GM21381 (cell line): ENCODE measurements at regions not wholly inside any gene's neighbourhood (a gene's known extent, or its start where the extent isn't known, plus 50 kb on each side); places are given as distances from the start of the nearest gene placed in this dataset.
"Not testable (repeated sequence)": the region's sequence is repeated elsewhere in the genome, so short reads cannot be mapped to it uniquely, and the experiment has no call there.

Experiments used
- ATAC-seq: cut with Tn5 transposase; IDR thresholded peaks from one replicate; pipeline ENCODE4 v1.9.1; 2021; ENCODE audit warnings: mild to moderate bottlenecking, moderate library complexity; ENCODE audit not compliant: unreplicated experiment

DNA sequence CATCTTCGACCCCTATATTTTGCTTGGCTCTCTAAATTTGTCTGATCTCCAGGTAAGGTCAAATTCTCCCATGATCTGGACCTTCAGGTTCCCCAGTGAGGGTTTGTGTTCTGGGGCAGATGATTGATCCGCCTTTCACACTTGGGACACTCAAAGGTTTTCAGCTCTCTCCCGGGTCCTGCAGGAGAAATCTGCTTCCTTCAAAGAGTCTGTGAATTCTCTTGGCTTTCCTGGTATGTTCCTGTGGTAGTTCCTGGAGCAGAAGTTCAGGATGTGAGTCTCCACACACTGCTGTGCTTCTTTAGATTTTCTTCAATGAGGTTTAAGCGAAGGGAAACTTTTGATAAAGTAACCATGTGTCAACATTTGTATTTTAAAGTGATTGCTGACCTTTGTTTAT, 318.0 kb downstream of the TAF11L14 start:
- no peak for ATAC-seq

- ATAC-seq, result no peak
Measured at GRCh38 chr5:17964067-17964466, 329.8 kb downstream of the TAF11L14 start.

GRCh38 chr5:17966640-17967402, 332.6 kb downstream of the TAF11L14 start:
- no peak for ATAC-seq

DNA sequence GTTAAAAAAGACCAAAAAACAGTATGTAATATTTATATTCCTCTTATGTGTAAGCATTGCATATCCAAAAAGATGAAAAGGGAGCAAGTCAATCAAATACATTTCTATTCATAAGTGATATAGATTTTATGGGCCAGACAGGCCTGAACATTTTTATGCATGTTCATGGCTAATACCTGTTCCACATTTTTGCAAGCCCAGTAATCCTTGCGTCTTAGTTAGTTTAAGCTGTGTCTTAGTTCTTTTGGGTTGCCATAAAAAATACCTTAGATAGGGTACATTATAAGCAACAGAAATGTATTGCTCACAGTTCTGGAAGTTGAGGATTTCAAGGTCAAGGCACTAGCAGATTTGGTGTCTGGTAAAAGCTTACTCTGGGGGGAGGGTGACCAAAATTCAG, 342.1 kb downstream of the TAF11L14 start:
- ATAC-seq, result no peak

DNA sequence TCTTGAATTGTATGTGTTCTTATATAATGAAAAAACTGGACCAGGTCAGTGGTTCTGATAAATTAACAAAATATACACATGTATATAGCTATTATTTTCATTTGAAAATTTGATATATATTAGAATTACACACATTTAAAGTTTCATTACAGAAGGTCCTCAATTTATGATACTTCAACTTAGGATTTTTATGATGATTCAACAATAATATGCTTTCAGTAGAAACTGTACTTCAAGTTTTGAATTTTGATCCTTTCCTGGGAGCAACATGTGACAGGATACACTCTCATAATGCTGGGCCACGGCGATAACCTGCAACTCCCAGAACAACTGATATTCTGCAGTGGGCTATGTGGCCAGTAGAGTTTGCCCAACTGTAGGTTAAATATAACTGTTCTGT, 344.7 kb downstream of the TAF11L14 start:
- ATAC-seq, result no peak

DNA sequence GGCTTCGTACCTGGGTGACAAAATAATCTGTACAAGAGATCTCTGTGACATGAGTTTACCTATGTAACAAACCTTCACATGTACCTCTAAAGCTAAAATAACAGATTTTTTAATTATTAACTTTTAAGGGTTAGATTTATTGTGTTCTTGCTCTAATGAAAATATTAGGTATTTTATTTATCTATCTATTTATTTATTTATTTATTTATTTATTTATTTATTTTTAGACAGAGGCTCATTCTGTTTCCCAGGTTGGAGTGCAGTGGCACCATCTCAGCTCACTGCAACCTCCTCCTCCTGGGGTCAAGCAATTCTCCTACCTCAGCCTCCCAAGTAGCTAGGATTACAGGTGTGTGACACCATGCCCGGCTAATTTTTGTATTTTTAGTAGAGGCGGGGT, 348.4 kb downstream of the TAF11L14 start:
- not testable (repeated sequence) for ATAC-seq

GRCh38 chr5:17989036-17989435, 354.8 kb downstream of the TAF11L14 start:
- no peak for ATAC-seq

DNA sequence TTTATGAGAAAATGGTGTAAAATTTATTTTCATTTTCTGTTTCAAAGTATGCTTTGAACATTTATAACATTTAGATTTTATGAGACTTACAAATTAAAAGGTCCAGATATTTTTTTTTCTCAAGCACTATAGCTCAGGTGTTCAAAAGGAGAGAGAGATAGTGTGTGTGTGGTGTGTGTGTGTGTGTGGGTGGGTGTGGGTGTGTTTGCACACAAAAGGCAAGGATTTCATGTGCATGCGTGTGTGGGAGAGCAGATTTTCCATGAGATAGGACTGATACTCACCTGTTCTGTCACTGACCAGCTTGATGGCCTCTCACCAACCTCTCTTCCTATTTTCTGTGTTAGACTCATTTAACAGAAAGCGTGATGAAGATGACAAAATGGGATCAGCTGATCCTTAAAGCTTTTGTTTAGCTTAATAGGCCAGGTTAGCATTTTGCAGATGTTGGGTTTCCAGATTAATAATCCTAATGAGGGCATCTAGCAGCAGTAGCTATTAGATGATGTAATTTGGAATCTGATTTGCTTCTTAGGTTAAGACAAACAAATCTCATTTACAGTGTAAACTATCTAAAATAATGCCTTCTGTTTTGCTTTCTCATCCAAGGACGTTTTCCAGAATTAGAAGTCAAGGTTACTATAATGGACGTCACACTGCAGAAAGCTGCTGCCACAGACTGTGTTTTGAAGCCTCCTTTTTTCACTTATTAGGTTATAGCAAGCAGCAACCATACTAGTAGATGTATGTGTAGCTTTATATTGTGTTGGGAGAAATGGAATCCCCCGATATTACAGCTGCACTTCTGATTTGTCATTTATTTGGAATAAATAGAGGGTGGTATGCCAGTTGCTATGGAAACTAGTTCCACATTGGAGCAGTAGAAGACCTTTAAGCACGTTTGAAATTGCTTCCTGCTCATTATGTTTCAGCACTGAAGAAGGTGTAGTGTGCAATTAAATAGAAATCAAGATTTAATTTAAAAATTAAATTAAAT, 355.6 kb downstream of the TAF11L14 start:
- no peak for ATAC-seq

- no peak for ATAC-seq
Measured at GRCh38 chr5:17991775-17992174, 357.5 kb downstream of the TAF11L14 start.

GRCh38 chr5:17992291-17992690, 358.0 kb downstream of the TAF11L14 start:
- no peak for ATAC-seq

DNA sequence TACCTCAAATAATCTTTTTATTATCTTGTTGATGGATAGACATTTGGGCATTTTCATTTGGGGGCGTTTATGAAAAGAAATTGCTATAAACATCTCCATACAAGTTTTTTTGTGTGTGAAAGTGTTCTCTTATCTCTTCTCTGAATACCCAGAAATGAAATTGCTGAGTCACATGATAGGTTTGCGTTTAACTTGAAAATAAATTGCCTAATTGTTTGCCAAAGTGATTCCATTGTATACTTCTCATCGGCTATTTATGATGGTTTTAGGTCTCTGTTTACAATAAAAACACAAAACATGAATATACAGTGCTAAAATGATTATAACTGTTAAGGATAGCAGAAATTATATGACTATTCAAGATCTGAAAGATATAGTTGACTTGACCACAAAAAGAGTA, 361.7 kb downstream of the TAF11L14 start:
- ATAC-seq, result no peak

- ATAC-seq, result no peak
Measured at GRCh38 chr5:17999858-18000257, 365.6 kb downstream of the TAF11L14 start.

- no peak for ATAC-seq
Measured at GRCh38 chr5:18000744-18001143, 366.5 kb downstream of the TAF11L14 start.

GRCh38 chr5:18003312-18003711, 369.1 kb downstream of the TAF11L14 start:
- ATAC-seq, result no peak

DNA sequence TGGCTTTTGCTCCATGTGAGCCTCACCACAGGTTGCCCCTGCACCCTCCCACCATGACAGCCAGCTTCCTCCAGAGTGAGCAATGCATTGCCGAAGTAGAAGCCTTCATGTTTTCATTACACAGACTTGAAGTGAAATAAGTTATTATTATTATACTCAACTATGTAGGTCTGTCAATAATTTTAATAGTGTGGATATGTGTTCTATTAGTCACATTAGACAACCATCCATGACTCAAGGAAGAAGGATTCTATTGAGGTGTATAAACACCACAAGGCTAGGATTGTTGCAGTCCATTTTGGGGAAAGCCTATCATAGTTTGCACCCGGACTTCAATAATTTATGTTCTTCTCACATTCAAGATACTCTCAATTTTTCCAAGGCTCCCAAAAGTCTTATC, 369.5 kb downstream of the TAF11L14 start:
- no peak for ATAC-seq

DNA sequence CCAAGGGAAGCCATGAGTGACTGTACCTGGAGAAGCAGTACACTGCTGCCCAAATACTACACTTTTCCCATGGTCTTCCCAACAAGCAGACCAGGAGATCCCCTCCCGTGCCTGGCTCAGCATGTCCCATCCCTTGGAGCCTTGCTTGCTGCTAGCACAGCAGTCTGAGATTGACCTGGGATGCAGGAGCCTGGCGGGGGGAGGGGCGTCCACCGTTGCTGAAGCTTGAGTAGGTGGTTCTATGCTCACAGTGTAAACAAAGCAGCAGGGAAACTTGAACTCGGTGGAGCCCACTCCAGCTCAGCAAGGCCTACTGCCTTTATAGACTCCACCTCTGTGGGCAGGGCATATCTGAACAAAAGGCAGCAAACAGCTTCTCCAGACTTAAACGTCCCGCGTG, 372.0 kb downstream of the TAF11L14 start:
- not testable (repeated sequence) for ATAC-seq

DNA sequence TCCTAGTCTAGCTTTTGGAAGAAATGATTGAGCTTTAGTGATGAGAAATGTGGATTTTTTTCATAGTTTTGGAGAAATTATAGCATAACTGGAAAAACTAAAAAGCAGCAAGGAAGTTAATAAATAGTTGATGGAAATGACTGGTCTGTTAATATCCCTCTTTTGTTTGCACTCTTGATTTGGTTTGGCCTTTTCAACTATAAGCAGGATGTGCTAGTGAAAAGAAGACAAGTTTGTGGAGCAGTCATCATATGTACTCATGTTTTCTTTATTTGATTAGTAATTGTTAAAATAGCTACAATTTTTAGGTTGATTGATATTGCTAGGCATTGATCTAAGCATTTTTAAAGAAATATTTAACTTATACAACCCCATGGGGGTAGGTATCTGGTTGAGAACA, 374.7 kb downstream of the TAF11L14 start:
- no peak for ATAC-seq

DNA sequence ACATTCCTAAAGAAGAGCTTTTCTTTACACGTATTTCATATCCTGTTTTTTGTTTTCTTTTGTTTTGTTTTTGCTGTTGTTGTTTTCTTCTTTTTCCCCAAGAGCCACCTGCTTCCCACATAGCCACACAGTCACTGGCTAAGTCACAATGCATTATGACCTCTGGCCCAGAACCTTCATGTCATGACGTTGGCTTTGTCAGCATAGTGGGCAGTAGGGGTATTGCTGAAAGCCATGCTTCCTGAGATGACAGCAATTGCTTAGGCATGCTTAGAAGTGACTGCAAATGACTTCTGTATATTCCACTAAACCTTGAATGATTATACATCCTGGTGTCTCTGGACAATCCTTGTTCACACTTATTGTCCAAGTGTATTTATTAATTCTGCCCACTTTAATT, 375.8 kb downstream of the TAF11L14 start:
- ATAC-seq, result no peak

DNA sequence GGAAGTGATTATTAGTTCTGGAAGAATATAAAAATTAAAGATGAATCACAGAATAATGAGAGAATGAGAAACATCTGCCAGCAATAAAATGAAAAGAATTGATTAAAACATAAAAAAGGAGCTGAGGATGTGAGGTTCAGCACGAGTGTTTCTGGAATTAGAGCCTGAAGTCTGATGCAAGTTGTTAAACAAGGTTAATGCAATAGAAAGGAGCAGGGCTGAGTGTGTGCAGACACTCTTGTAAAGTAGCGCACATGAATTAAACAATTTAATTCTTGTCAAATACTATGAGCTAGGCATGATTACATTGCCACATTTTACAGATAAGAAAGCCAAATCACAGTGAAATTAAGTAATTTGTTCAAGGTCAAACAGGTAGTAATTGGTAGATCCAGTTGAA, 384.2 kb downstream of the TAF11L14 start:
- no peak for ATAC-seq

- ATAC-seq, result no peak
Measured at GRCh38 chr5:18023275-18023674, 389.0 kb downstream of the TAF11L14 start.

DNA sequence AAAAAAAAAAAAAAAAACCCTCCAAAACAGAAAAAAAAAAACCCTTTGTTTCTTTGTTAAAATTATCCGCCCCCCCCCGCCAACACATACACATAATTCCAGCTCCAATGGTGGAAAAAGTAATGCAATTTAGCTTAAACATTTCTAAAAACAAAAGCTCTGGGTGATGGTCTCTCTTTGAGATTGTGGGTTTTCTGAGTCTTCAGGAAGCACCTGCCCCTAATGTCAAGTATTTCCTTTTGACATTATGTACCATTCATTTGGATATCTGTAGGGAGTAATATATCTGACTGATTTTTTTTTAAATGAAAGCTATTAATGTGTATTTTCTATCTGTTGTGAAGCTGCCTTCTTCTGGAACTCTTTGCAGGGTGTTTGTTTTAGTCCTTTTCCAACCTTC, 389.7 kb downstream of the TAF11L14 start:
- ATAC-seq, result no peak

- ATAC-seq, result no peak
Measured at GRCh38 chr5:18024542-18024941, 390.3 kb downstream of the TAF11L14 start.
